HepG2 (cell line): ENCODE measurements at regions not wholly inside any gene's neighbourhood (a gene's known extent, or its start where the extent isn't known, plus 50 kb on each side); places are given as distances from the start of the nearest gene placed in this dataset.

ENCODE experiments used
- ATAC-seq: fragments of 200-7000 bp; cut with Tn5 transposase; 3 replicates; pipeline ENCODE4 v1.9.1; 2020; ENCODE audit warnings: mild to moderate bottlenecking, moderate library complexity
- BruUV-seq: library from RNA; stranded (reverse); fragments of 400-500 nt; replicated peaks from 2 replicates; lab custom pipeline; 2021; lab: Mats Ljungman, UMichigan
- CTCF ChIA-PET: fragments of 300-600 bp; formaldehyde crosslinking; extraction: SDS; loops from one replicate; lab custom pipeline; 2021; ENCODE audit warnings: low total read pairs, inconsistent platforms, low intra/inter-chr PET ratio; lab: Yijun Ruan, JAX
- POLR2A ChIA-PET: fragments of 350-600 bp; sonication (Branson Sonifier 250); formaldehyde crosslinking; loops from one replicate; lab custom pipeline; 2020; ENCODE audit warnings: antibody characterized with exemption, inconsistent platforms; lab: Yijun Ruan, JAX
- DNase-seq: peaks from one replicate; pipeline ENCODE4 v3.0.0-alpha.2; 2015; ENCODE audit warnings: low spot score
- FAIRE-seq: peaks from 3 replicates; lab custom pipeline; 2011; peaks lifted over from hg19 to GRCh38; lab: Jason Lieb, UNC
- H2AFZ ChIP-seq: one replicate; pipeline ENCODE4 v1.6.1; 2011; ENCODE audit warnings: low read length, inconsistent platforms
- H3K27ac ChIP-seq: fragments of 300-600 bp; 3 replicates; pipeline ENCODE4 v1.8.0; 2011; ENCODE audit warnings: mixed run types, mild to moderate bottlenecking, mixed read lengths, low read length, inconsistent platforms; ENCODE audit not compliant: insufficient read depth; ENCODE audit errors: extremely low read length
- H3K27me3 ChIP-seq, 2 experiments: fragments of 200-600 bp in 1 of 2; 2 replicates in 1 of 2; 3 replicates in 1 of 2; pipeline versions ENCODE4 v1.6.0 to v1.8.0; 2011; ENCODE audit warnings: low read length in 2 of 2, mild to moderate bottlenecking in 2 of 2, moderate library complexity in 2 of 2, inconsistent platforms in 1 of 2; ENCODE audit not compliant: insufficient read depth in 2 of 2, control insufficient read depth in 1 of 2
- H3K36me3 ChIP-seq, 2 experiments: fragments of 200-600 bp in 1 of 2; replicated peaks in 1 of 2; 2 replicates in 1 of 2; 3 replicates in 1 of 2; pipeline versions ENCODE4 v1.5.1 to v1.8.0; 2011; ENCODE audit warnings: low read length in 2 of 2, inconsistent platforms in 1 of 2; ENCODE audit not compliant: insufficient read depth in 2 of 2, control insufficient read depth in 1 of 2
- H3K4me1 ChIP-seq: 2 replicates; pipeline ENCODE4 v1.5.1; 2012; ENCODE audit warnings: low read length, inconsistent platforms; ENCODE audit not compliant: insufficient read depth
- H3K4me2 ChIP-seq: 2 replicates; pipeline ENCODE4 v1.6.0; 2011; ENCODE audit warnings: low read depth, low read length, inconsistent platforms
- H3K4me3 ChIP-seq, 3 experiments: fragments of 200-600 bp in 1 of 3; sonication (generic), shearing (Covaris generic) in 1 of 3; replicated peaks in 1 of 3; 2 replicates each; pipeline ENCODE4 v1.5.1; 2011 to 2016; ENCODE audit warnings: low read length in 3 of 3, inconsistent platforms in 2 of 3, low read depth in 2 of 3, mild to moderate bottlenecking in 2 of 3, control low read depth in 1 of 3, mixed read lengths in 1 of 3; ENCODE audit not compliant: insufficient read depth in 1 of 3
- H3K79me2 ChIP-seq: one replicate; pipeline ENCODE4 v1.6.1; 2011; ENCODE audit warnings: low read length, inconsistent platforms; ENCODE audit not compliant: insufficient read depth
- H3K9ac ChIP-seq: 2 replicates; pipeline ENCODE4 v1.6.0; 2011; ENCODE audit warnings: mild to moderate bottlenecking, low read depth, low read length, inconsistent platforms; ENCODE audit not compliant: insufficient read depth
- H3K9me3 ChIP-seq: 2 replicates; pipeline ENCODE4 v1.5.1; 2012; ENCODE audit warnings: mild to moderate bottlenecking, low read length
- H4K20me1 ChIP-seq: 2 replicates; pipeline ENCODE4 v1.6.0; 2011; ENCODE audit warnings: inconsistent platforms, mild to moderate bottlenecking, low read length, moderate library complexity; ENCODE audit not compliant: insufficient read depth
- ARHGAP35 ChIP-seq: sonication (generic); formaldehyde crosslinking; IDR thresholded peaks from 2 replicates; pipeline ENCODE4 v1.9.0; 2022; ENCODE audit warnings: mild to moderate bottlenecking, inconsistent platforms, moderate library complexity, missing genetic modification reagents, borderline replicate concordance
- KDM2A ChIP-seq: sonication (generic); formaldehyde crosslinking; IDR thresholded peaks from 2 replicates; pipeline ENCODE4 v1.4.0; 2020; ENCODE audit warnings: low read depth, missing genetic modification reagents, borderline replicate concordance
- KLF11 ChIP-seq: IDR thresholded peaks from 2 replicates; pipeline ENCODE4 v1.6.1; 2016; ENCODE audit warnings: missing compliant biosample characterization
- MAFK ChIP-seq, 2 experiments: IDR thresholded peaks in 1 of 2; conservative IDR thresholded peaks in 1 of 2; 2 replicates each; pipeline ENCODE4 v1.6.1; 2011; ENCODE audit warnings: improper control_type of control experiment in 2 of 2, low read length in 2 of 2
- MAZ ChIP-seq, 2 experiments: sonication (generic) in 1 of 2; formaldehyde crosslinking in 1 of 2; IDR thresholded peaks; 2 replicates each; pipeline versions ENCODE4 v1.5.0 to v1.6.1; 2012 to 2020; ENCODE audit warnings: low read depth in 2 of 2, mild to moderate bottlenecking in 2 of 2, borderline replicate concordance in 1 of 2, improper control_type of control experiment in 1 of 2, low read length in 1 of 2, missing genetic modification reagents in 1 of 2, moderate library complexity in 1 of 2
- PHF21A ChIP-seq: sonication (generic); formaldehyde crosslinking; IDR thresholded peaks from 2 replicates; pipeline ENCODE4 v1.5.0; 2020; ENCODE audit warnings: mild to moderate bottlenecking, missing genetic modification reagents
- POGK ChIP-seq: sonication (generic); formaldehyde crosslinking; conservative IDR thresholded peaks from 2 replicates; pipeline ENCODE4 v1.8.0; 2022; ENCODE audit warnings: mild to moderate bottlenecking, moderate library complexity, missing genetic modification reagents
- POLR2AphosphoS5 ChIP-seq: IDR thresholded peaks from 2 replicates; pipeline ENCODE4 v1.6.1; 2012; ENCODE audit warnings: low read depth, low read length
- SP1 ChIP-seq, 2 experiments: fragments of 450-650 bp in 1 of 2; sonication (generic) in 1 of 2; formaldehyde crosslinking in 1 of 2; IDR thresholded peaks; 2 replicates each; pipeline versions ENCODE4 v1.4.0 to v1.6.1; 2016 to 2020; ENCODE audit warnings: missing genetic modification reagents in 1 of 2
- TBP ChIP-seq: sonication (generic); formaldehyde crosslinking; IDR thresholded peaks from 2 replicates; pipeline ENCODE4 v1.5.0; 2020; ENCODE audit warnings: missing genetic modification reagents
- YEATS2 ChIP-seq: sonication (generic); formaldehyde crosslinking; IDR thresholded peaks from 2 replicates; pipeline ENCODE4 v1.4.0; 2020; ENCODE audit warnings: missing genetic modification reagents, borderline replicate concordance
- ZFP41 ChIP-seq: sonication (generic); formaldehyde crosslinking; IDR thresholded peaks from 2 replicates; pipeline ENCODE4 v1.4.0; 2020; ENCODE audit warnings: mild to moderate bottlenecking, missing genetic modification reagents, borderline replicate concordance
- ZIK1 ChIP-seq: sonication (generic); formaldehyde crosslinking; IDR thresholded peaks from 2 replicates; pipeline ENCODE4 v1.5.0; 2020; ENCODE audit warnings: mild to moderate bottlenecking, low read depth, missing genetic modification reagents, borderline replicate concordance
- ZNF224 ChIP-seq: sonication (generic); formaldehyde crosslinking; IDR thresholded peaks from 2 replicates; pipeline ENCODE4 v1.5.0; 2020; ENCODE audit warnings: mild to moderate bottlenecking, missing genetic modification reagents
- ZNF484 ChIP-seq: sonication (generic); formaldehyde crosslinking; IDR thresholded peaks from 2 replicates; pipeline ENCODE4 v1.5.1; 2020; ENCODE audit warnings: mild to moderate bottlenecking, low read depth, missing genetic modification reagents, borderline replicate concordance
- ZSCAN21 ChIP-seq: sonication (generic); formaldehyde crosslinking; IDR thresholded peaks from 2 replicates; pipeline ENCODE4 v1.8.0; 2022; ENCODE audit warnings: mild to moderate bottlenecking, missing genetic modification reagents, moderate library complexity, borderline replicate concordance
- in situ Hi-C: cut with HindIII; loops from 2 replicates; pipeline ENCODE4 v1.10.0; 2017; ENCODE audit warnings: low pct_unique_long_range_greater_than_20kb; ENCODE audit not compliant: extremely low pct_ligation_motif_present
- intact Hi-C: fragments of 100-400 bp; cut with micrococcal nuclease; formaldehyde crosslinking; loops from one replicate; pipeline ENCODE4 v1.10.0; 2022; ENCODE audit not compliant: unreplicated experiment

- TF ChIP-seq POGK (no peak), KDM2A (CRISPR knock-in tag) (no peak), MAFK (conservative IDR thresholded peaks at IDR 0.05 in 1 of 2, IDR thresholded peaks at IDR 0.05 in 1 of 2; ENCODE audit: low read length in 2 of 2) (no peak), YEATS2 (CRISPR knock-in tag) (no peak), ARHGAP35 (CRISPR knock-in tag) (no peak), ZNF224 (CRISPR knock-in tag) (no peak)
These were observed 101.7 kb upstream of the SOX21 start (continued) for GRCh38 chr13:94813920-94814475.

- no peak overlapping the region for H3K9ac ChIP-seq
- no peak overlapping the region for H3K27ac ChIP-seq
- no peak overlapping the region for H3K4me2 ChIP-seq
- no peak for ATAC-seq
- no peaks in the 10 kb centered on the region for H3K4me1 ChIP-seq
- H3K27me3 ChIP-seq = peaks cover 0 to 24% of the 10 kb centered on the region in 2 experiments; a peak in 2 of 5 replicates
- H3K4me3 ChIP-seq = no peak overlapping the region
- BruUV-seq = no TSS peak
- no peak overlapping the region for H2AFZ ChIP-seq
- no peaks in the 10 kb centered on the region for H3K79me2 ChIP-seq
- FAIRE-seq = no peak
- in situ Hi-C loops (no loop called here), intact Hi-C loops (no loop called here)
- no peak for DNase-seq
- no peaks in the 10 kb centered on the region for H3K9me3 ChIP-seq
- no peaks in the 10 kb centered on the region for H4K20me1 ChIP-seq
- TF ChIP-seq POLR2AphosphoS5 (no peak), MAZ (IDR thresholded peaks at IDR 0.05; ENCODE audit: borderline replicate concordance, low read depth, low read length) (no peak), MAZ (CRISPR knock-in tag; IDR thresholded peaks at IDR 0.05; ENCODE audit: low read depth) (no peak), ZFP41 (CRISPR knock-in tag) (no peak), ZSCAN21 (CRISPR knock-in tag) (no peak), KLF11 (CRISPR knock-in tag) (no peak), ZIK1 (CRISPR knock-in tag) (no peak), ZNF484 (CRISPR knock-in tag) (no peak), TBP (CRISPR knock-in tag) (no peak), SP1 (IDR thresholded peaks at IDR 0.05) (no peak), SP1 (CRISPR knock-in tag; IDR thresholded peaks at IDR 0.05) (no peak), PHF21A (no peak)
- ChIA-PET POLR2A (no interaction called here), CTCF (no interaction called here)
- H3K36me3 ChIP-seq = no peaks in the 10 kb centered on the region
These were observed 99.4 kb upstream of the SOX21 start for GRCh38 chr13:94811753-94812152.
